22Rv1 (cell line): ENCODE measurements at regions not wholly inside any gene's neighbourhood (a gene's known extent, or its start where the extent isn't known, plus 50 kb on each side); places are given as distances from the start of the nearest gene placed in this dataset.
"Not testable (repeated sequence)": the region's sequence is repeated elsewhere in the genome, so short reads cannot be mapped to it uniquely, and the experiment has no call there.

Experiments
- H3K27ac ChIP-seq: fragments of 450-650 bp; 2 replicates; pipeline ENCODE4 v1.5.1; 2017
- CTCF ChIP-seq: fragments of 450-650 bp; IDR thresholded peaks from 2 replicates; pipeline ENCODE4 v1.5.1; 2017; ENCODE audit warnings: mild to moderate bottlenecking
- ZFX ChIP-seq: fragments of 450-650 bp; IDR thresholded peaks from 2 replicates; pipeline ENCODE4 v1.6.1; 2017; ENCODE audit warnings: antibody characterized with exemption, borderline replicate concordance

- no peak for TF ChIP-seq ZFX
- no peak for TF ChIP-seq CTCF
These were observed 334.4 kb downstream of the QKI start for GRCh38 chr6:163748886-163749285.

GRCh38 chr6:163748036-163748435 is 333.5 kb downstream of the QKI start:
- TF ChIP-seq ZFX (no peak), CTCF (no peak)
- H3K27ac ChIP-seq, result no peak overlapping the region

More at GRCh38 chr6:163748886-163749285, 334.4 kb downstream of the QKI start:
- H3K27ac ChIP-seq, result no peak overlapping the region

- not testable (repeated sequence) for H3K27ac ChIP-seq
These were observed 332.5 kb downstream of the QKI start for GRCh38 chr6:163747058-163747457.

GRCh38 chr6:163745536-163746400 is 331.2 kb downstream of the QKI start:
- no peak overlapping the region for H3K27ac ChIP-seq
- TF ChIP-seq ZFX (no peak), CTCF (no peak)

- no peak overlapping the region for H3K27ac ChIP-seq
- TF ChIP-seq CTCF, result no peak
- no peak for TF ChIP-seq ZFX
These were observed 329.9 kb downstream of the QKI start for GRCh38 chr6:163744256-163744925.

GRCh38 chr6:163743796-163744195 is 329.3 kb downstream of the QKI start:
- no peak overlapping the region for H3K27ac ChIP-seq
- no peak for TF ChIP-seq ZFX
- TF ChIP-seq CTCF, result no peak

- TF ChIP-seq ZFX (no peak), CTCF (no peak)
- H3K27ac ChIP-seq, result no peak overlapping the region
These were observed 327.3 kb downstream of the QKI start for GRCh38 chr6:163741743-163742363.
